ENCODE measurements at regions not wholly inside any gene's neighbourhood (a gene's known extent, or its start where the extent isn't known, plus 50 kb on each side); places are given as distances from the start of the nearest gene placed in this dataset.
A peak's percentile ranks its signal among the peaks of the same experiment; 100 is the strongest.
"Not testable (repeated sequence)": the region's sequence is repeated elsewhere in the genome, so short reads cannot be mapped to it uniquely, and the experiment has no call there.

DNA sequence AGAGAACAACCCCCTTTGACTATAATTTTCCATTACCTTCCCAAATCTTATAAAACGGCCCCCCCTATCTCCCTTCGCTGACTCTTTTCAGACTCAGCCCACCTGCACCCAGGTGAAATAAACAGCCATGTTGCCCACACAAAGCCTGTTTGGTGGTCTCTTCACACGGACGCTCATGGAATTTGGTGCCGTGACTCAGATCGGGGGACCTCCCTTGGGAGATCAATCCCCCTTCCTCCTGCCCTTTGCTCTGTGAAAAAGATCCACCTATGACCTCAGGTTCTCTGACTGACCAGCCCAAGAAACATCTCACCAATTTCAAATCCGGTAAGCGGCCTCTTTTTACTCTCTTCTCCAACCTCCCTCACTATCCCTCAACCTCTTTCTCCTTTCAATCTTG lies 146.8 kb upstream of the TRIB2 start:
- not testable (repeated sequence) for DNase-seq; H3K9me3 ChIP-seq (replicated peaks); H3K27me3 ChIP-seq; H3K36me3 ChIP-seq; H3K4me3 ChIP-seq; H3K27ac ChIP-seq; H3K4me1 ChIP-seq

DNA sequence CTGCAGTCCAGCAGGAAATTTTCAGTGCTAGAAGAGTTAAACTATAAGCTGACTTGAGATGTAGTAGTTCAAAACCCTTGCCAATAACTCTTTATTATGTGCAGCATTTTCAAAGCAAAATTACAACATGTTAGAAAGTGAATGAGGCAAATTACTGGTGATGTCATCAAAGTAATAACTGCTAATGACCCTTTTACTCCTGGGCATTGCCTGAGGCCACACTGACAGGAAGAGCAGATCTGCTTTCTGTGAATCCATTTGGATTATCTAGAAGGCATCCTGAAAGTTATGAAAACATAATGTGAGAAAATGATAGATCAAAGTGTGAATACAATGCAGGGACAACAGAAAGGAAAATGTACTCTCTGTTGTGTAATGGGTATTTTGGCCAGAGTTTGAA lies 139.6 kb upstream of the TRIB2 start:
- H3K4me1 ChIP-seq = no peaks in the 10 kb centered on the region
- no peak for DNase-seq
- no peak overlapping the region for H3K27ac ChIP-seq
- H3K9me3 ChIP-seq (replicated peaks) = no peaks in the 10 kb centered on the region
- no peaks in the 10 kb centered on the region for H3K36me3 ChIP-seq
- no peaks in the 10 kb centered on the region for H3K27me3 ChIP-seq
- H3K4me3 ChIP-seq = no peak overlapping the region

GRCh38 chr2:12577567-12578253 lies 139.0 kb upstream of the TRIB2 start:
- no peak for DNase-seq
- no peak overlapping the region for H3K27ac ChIP-seq

GRCh38 chr2:12579018-12579417 lies 137.7 kb upstream of the TRIB2 start:
- no peaks in the 10 kb centered on the region for H3K27me3 ChIP-seq
- no peak overlapping the region for H3K27ac ChIP-seq
- DNase-seq = no peak
- H3K36me3 ChIP-seq = no peaks in the 10 kb centered on the region
- H3K4me1 ChIP-seq = no peaks in the 10 kb centered on the region
- no peaks in the 10 kb centered on the region for H3K9me3 ChIP-seq (replicated peaks)
- H3K4me3 ChIP-seq = no peak overlapping the region

More at GRCh38 chr2:12577567-12578253, 139.0 kb upstream of the TRIB2 start:
- Histone ChIP-seq H3K4me1 (no peaks in the 10 kb centered on the region), H3K36me3 (no peaks in the 10 kb centered on the region), H3K27me3 (no peaks in the 10 kb centered on the region), H3K9me3 (replicated peaks) (no peaks in the 10 kb centered on the region), H3K4me3 (no peak overlapping the region)

- H3K9me3 ChIP-seq (replicated peaks) = no peaks in the 10 kb centered on the region
- H3K27ac ChIP-seq = no peak overlapping the region
- no peaks in the 10 kb centered on the region for H3K4me1 ChIP-seq
- H3K36me3 ChIP-seq = no peaks in the 10 kb centered on the region
- no peak for DNase-seq
- H3K27me3 ChIP-seq = no peaks in the 10 kb centered on the region
- no peak overlapping the region for H3K4me3 ChIP-seq
Observed at GRCh38 chr2:12584338-12584737, 132.4 kb upstream of the TRIB2 start.

GRCh38 chr2:12585784-12586183 lies 131.0 kb upstream of the TRIB2 start:
- Histone ChIP-seq H3K4me1 (no peaks in the 10 kb centered on the region), H3K4me3 (no peak overlapping the region), H3K27ac (no peak overlapping the region), H3K27me3 (no peaks in the 10 kb centered on the region), H3K36me3 (no peaks in the 10 kb centered on the region), H3K9me3 (replicated peaks) (no peaks in the 10 kb centered on the region)
- no peak for DNase-seq

DNA sequence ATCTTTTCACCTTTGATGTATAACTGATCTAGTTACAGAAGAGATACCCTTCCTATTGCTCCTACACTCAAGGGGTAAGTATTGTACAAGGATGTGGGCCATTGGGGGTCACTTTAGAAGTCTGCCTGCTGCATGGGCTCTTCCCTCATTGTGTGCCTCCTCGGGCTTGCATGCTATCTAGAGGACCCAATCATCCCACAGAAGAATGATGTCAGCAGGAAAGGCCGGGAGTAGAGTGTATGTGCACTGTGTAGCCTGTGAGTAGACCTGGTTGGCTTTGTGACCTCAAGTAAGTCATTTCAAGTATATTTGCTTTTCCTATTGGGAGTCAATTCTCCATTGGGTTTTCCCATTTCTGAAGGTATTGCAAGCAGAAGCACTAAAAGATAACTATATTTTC lies 129.5 kb upstream of the TRIB2 start:
- H3K36me3 ChIP-seq = no peaks in the 10 kb centered on the region
- no peak overlapping the region for H3K4me3 ChIP-seq
- no peaks in the 10 kb centered on the region for H3K9me3 ChIP-seq (replicated peaks)
- H3K4me1 ChIP-seq = no peaks in the 10 kb centered on the region
- no peaks in the 10 kb centered on the region for H3K27me3 ChIP-seq
- no peak overlapping the region for H3K27ac ChIP-seq
- peak in 1 of 2 experiments; percentile 8 for DNase-seq

DNA sequence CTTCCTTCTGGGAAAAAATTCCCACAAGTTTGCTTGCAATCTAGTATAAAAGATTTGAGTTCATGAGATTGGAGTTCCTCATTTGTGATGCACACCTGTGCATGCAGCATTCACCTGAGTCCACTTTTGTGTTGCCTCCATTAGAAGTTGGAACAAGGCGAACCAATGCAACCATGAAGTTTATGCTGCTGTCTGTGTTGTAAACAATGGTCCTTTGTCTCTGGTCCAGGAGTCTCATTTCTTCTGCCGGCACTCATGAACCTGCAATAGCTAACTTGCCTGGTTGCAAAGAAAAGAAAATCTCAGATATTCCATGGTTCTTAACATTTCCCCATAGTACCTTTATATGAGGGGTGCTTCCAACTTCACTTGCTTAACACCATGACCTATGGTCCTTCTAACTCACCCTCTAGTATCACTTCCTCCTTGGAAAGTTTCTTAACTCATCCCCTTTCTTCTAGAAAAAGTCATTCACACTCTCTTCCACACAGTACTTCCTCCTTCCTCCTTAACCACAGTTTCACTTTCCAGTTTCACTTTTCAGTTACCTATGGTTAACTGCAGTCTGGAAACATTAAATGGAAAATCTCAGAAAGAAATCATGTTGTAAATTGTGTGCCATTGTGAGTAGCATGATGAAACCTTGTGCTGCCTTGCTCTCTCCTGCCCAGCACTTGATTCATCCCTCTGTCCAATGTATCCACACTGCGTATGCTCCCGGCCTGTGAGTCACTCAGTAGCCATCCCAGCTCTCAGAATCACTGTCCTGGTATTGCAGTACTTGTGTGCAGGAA lies 128.8 kb upstream of the TRIB2 start:
- H3K27ac ChIP-seq = no peak overlapping the region
- no peak overlapping the region for H3K4me3 ChIP-seq
- DNase-seq = no peak
- H3K27me3 ChIP-seq = no peaks in the 10 kb centered on the region
- H3K9me3 ChIP-seq (replicated peaks) = no peaks in the 10 kb centered on the region
- H3K36me3 ChIP-seq = no peaks in the 10 kb centered on the region
- H3K4me1 ChIP-seq = no peaks in the 10 kb centered on the region

DNA sequence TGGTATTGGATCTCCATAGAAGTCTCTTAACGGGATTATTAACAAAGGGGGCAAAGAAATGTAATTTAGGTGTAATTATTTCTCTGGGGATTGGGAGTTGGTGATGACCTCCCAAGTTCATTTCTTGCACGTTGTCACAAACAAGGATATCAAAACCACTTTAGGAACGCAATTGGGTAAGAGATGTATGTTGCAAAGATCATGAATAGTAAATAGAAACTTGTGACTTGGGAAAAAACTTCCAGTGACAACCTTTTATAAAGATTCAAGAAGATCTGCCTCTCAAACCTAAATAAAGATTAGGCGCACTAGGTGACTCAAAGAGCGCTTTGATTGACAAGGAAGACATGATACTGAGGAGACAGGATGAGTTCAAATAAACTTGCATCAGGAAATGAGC lies 127.8 kb upstream of the TRIB2 start:
- Histone ChIP-seq H3K4me1 (no peaks in the 10 kb centered on the region), H3K27ac (no peak overlapping the region), H3K27me3 (no peaks in the 10 kb centered on the region), H3K4me3 (no peak overlapping the region), H3K9me3 (replicated peaks) (no peaks in the 10 kb centered on the region), H3K36me3 (no peaks in the 10 kb centered on the region)
- DNase-seq = no peak

GRCh38 chr2:12589802-12590320 lies 126.9 kb upstream of the TRIB2 start:
- Histone ChIP-seq H3K27ac (no peak overlapping the region), H3K4me1 (no peaks in the 10 kb centered on the region), H3K36me3 (no peaks in the 10 kb centered on the region), H3K27me3 (no peaks in the 10 kb centered on the region), H3K9me3 (replicated peaks) (no peaks in the 10 kb centered on the region), H3K4me3 (no peak overlapping the region)
- DNase-seq = no peak

DNA sequence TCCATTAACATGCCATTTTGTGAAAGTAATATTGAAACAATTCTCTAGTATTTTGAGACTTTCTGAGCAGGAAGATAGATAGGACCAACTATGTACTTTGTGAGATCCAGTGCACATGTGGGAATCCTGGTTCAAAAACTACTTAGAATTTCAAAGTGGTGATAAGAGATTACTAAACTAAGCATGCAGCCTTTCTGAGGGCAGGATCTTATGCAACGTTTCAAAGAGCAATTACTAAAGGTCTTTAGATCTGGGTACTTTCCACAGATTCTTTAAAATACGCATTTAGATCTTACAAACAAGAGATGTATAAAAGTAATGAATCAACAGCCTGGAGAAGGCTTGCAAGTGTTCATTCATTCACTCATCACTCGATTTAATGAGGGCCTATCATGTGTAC lies 124.4 kb upstream of the TRIB2 start:
- Histone ChIP-seq H3K27me3 (no peaks in the 10 kb centered on the region), H3K4me1 (no peaks in the 10 kb centered on the region), H3K9me3 (replicated peaks) (no peaks in the 10 kb centered on the region), H3K4me3 (no peak overlapping the region), H3K36me3 (no peaks in the 10 kb centered on the region), H3K27ac (no peak overlapping the region)
- no peak for DNase-seq

DNA sequence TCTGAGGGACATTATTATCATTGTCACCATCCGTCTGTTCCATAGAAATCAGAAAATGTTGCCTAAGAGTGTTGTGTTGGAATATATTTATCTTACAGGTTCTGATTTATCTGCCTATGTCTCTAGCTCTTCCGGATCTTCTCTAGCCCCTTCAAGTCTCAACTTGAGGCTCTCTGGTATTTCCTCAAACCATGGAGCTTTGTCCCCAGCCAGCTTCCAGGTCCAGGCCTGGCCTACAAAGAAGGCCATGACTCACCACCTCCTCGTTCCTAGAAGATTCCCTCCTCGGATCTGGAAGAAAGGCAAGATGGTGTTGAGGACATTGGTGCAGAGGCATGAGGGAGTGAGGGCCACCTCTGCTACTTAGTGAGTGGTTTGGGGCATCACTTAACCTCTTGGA lies 122.1 kb upstream of the TRIB2 start:
- H3K4me1 ChIP-seq = no peaks in the 10 kb centered on the region
- no peaks in the 10 kb centered on the region for H3K9me3 ChIP-seq (replicated peaks)
- H3K36me3 ChIP-seq = no peaks in the 10 kb centered on the region
- no peak overlapping the region for H3K4me3 ChIP-seq
- H3K27ac ChIP-seq = no peak overlapping the region
- no peak for DNase-seq
- no peaks in the 10 kb centered on the region for H3K27me3 ChIP-seq

DNA sequence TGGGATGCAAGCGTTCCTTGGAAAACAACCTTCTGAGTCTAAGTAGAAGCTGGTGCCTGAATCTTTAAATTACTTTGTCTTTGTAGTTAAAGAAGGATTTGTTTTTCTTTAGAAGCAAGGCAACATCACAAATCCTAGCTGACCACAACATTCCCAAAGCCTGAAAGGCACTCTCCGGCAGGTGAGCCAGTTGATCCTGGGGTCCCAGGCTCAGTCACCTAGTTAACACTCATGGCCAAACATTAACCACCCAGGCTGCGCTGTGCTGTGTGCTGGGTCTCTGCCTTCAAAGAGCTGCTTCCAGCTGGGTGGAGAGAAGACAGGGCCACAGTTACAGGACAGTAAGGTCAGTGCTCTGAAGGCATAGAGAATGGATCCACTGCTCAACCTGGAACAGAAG lies 120.0 kb upstream of the TRIB2 start:
- no peak overlapping the region for H3K27ac ChIP-seq
- H3K4me3 ChIP-seq = no peak overlapping the region
- no peaks in the 10 kb centered on the region for H3K36me3 ChIP-seq
- no peaks in the 10 kb centered on the region for H3K4me1 ChIP-seq
- no peak for DNase-seq
- no peaks in the 10 kb centered on the region for H3K27me3 ChIP-seq
- no peaks in the 10 kb centered on the region for H3K9me3 ChIP-seq (replicated peaks)

GRCh38 chr2:12597610-12598009 lies 119.1 kb upstream of the TRIB2 start:
- Histone ChIP-seq H3K4me1 (no peaks in the 10 kb centered on the region), H3K27ac (no peak overlapping the region), H3K9me3 (replicated peaks) (no peaks in the 10 kb centered on the region), H3K4me3 (no peak overlapping the region), H3K36me3 (no peaks in the 10 kb centered on the region), H3K27me3 (no peaks in the 10 kb centered on the region)
- no peak for DNase-seq

DNA sequence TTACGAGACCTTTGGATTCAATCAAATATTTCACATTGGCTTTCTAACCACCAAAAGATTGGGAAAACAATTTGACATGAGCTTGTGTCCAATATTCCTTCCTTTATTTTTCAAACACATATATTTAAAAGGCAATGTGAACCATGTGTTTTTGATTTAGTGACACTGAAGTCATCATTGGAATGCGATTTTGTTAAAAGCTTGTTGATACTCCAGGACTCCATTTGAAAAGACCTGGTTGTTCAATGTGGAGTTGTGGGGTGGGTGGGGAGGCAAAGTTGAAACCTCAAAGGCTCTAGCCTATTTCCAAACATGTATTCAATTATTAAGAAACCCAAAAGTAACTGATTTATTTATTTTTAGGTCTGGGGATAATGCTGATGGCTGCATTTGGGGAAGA lies 114.1 kb upstream of the TRIB2 start:
- Histone ChIP-seq H3K4me1 (no peaks in the 10 kb centered on the region), H3K9me3 (replicated peaks) (no peaks in the 10 kb centered on the region), H3K27ac (no peak overlapping the region), H3K4me3 (no peak overlapping the region), H3K36me3 (no peaks in the 10 kb centered on the region), H3K27me3 (no peaks in the 10 kb centered on the region)
- DNase-seq = no peak

All from SJCRH30 (cell line).